SU-DHL-6 (cell line): ENCODE measurements at regions not wholly inside any gene's neighbourhood (a gene's known extent, or its start where the extent isn't known, plus 50 kb on each side); places are given as distances from the start of the nearest gene placed in this dataset.

ENCODE experiments used
- H2AFZ ChIP-seq: fragments of 200-600 bp; sonication (generic); 2 replicates; pipeline ENCODE4 v1.6.1; 2014; ENCODE audit warnings: low read depth, mild to moderate bottlenecking, moderate library complexity, mixed read lengths, antibody characterized with exemption, low read length; ENCODE audit not compliant: severe bottlenecking
- H3F3A ChIP-seq: fragments of 200-600 bp; shearing (Covaris generic); 2 replicates; pipeline ENCODE4 v1.6.0; 2016; ENCODE audit warnings: antibody characterized with exemption, mild to moderate bottlenecking; ENCODE audit not compliant: insufficient read depth
- H3K27ac ChIP-seq: fragments of 200-600 bp; sonication (generic); 2 replicates; pipeline ENCODE4 v1.5.1; 2016; ENCODE audit warnings: low read depth, mild to moderate bottlenecking, low read length, moderate library complexity, mixed read lengths
- H3K27me3 ChIP-seq: fragments of 200-600 bp; sonication (generic), shearing (Covaris generic); 2 replicates; pipeline ENCODE4 v1.6.0; 2014; ENCODE audit warnings: mild to moderate bottlenecking, low read length
- H3K36me3 ChIP-seq: fragments of 200-600 bp; sonication (generic); 2 replicates; pipeline ENCODE4 v1.6.1; 2014; ENCODE audit warnings: mild to moderate bottlenecking, low read length, mixed read lengths
- H3K4me2 ChIP-seq: fragments of 300-600, 200-600 bp; shearing (Covaris generic), sonication (generic); 2 replicates; pipeline ENCODE4 v1.6.0; 2014; ENCODE audit warnings: low read length, low read depth, mild to moderate bottlenecking; ENCODE audit not compliant: poor library complexity, severe bottlenecking
- H3K4me3 ChIP-seq: fragments of 200-600 bp; sonication (generic); 2 replicates; pipeline ENCODE4 v1.5.1; 2014; ENCODE audit warnings: antibody characterized with exemption, low read length, mild to moderate bottlenecking, mixed read lengths; ENCODE audit not compliant: insufficient read depth, poor library complexity, severe bottlenecking
- H3K79me2 ChIP-seq: fragments of 200-600 bp; sonication (generic); 2 replicates; pipeline ENCODE4 v1.6.1; 2014; ENCODE audit warnings: mild to moderate bottlenecking, low read length, moderate library complexity; ENCODE audit not compliant: insufficient read depth
- H3K9ac ChIP-seq: fragments of 200-600 bp; sonication (generic); 2 replicates; pipeline ENCODE4 v1.7.0; 2014; ENCODE audit warnings: mild to moderate bottlenecking, low read length
- H3K9me2 ChIP-seq: fragments of 200-600 bp; sonication (generic); replicated peaks from 2 replicates; pipeline ENCODE4 v1.6.1; 2014; ENCODE audit warnings: low read length; ENCODE audit not compliant: insufficient read depth
- H3K9me3 ChIP-seq: fragments of 200-600 bp; sonication (generic); 2 replicates; pipeline ENCODE4 v1.6.1; 2014; ENCODE audit warnings: low read length, mixed read lengths; ENCODE audit not compliant: insufficient read depth
- H4K20me1 ChIP-seq: fragments of 200-600 bp; sonication (generic); 2 replicates; pipeline ENCODE4 v1.6.1; 2014; ENCODE audit warnings: low read depth, mild to moderate bottlenecking, antibody characterized with exemption, low read length, moderate library complexity, mixed read lengths
- EZH2phosphoT487 ChIP-seq: fragments of 200-600 bp; sonication (generic), shearing (Covaris generic); conservative IDR thresholded peaks from 2 replicates; pipeline ENCODE4 v1.6.1; 2018; ENCODE audit warnings: mild to moderate bottlenecking, antibody characterized with exemption, low read length, moderate library complexity, mixed read lengths
- TF ChIP-seq, protein P1 (sequence below): fragments of 200-600 bp; sonication (generic); IDR thresholded peaks from one replicate; pipeline ENCODE4 v1.5.1; 2017; ENCODE audit warnings: antibody characterized with exemption, mild to moderate bottlenecking, low read length, moderate library complexity; ENCODE audit not compliant: insufficient read depth, poor library complexity, severe bottlenecking

DNA sequence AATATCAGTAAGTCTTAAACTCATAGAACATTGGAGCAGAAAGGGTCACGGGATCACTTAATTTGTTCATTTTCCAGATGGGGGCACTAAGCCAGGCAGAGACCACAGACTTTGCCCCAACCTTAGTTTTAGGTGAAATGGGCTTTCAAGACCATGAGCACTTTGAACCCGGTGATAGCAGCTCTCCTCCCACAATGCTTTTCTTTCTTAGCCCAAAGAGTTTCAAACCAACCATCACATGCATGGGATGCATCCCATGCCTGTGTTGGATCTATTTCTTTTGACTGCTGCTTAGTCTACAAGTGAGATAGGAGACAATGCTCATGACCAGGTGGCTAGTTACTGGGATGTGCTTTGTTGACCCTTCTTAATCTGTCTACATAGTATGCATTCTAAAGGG lies 240.6 kb downstream of the NUF2 start:
- TF ChIP-seq, protein P1, sequence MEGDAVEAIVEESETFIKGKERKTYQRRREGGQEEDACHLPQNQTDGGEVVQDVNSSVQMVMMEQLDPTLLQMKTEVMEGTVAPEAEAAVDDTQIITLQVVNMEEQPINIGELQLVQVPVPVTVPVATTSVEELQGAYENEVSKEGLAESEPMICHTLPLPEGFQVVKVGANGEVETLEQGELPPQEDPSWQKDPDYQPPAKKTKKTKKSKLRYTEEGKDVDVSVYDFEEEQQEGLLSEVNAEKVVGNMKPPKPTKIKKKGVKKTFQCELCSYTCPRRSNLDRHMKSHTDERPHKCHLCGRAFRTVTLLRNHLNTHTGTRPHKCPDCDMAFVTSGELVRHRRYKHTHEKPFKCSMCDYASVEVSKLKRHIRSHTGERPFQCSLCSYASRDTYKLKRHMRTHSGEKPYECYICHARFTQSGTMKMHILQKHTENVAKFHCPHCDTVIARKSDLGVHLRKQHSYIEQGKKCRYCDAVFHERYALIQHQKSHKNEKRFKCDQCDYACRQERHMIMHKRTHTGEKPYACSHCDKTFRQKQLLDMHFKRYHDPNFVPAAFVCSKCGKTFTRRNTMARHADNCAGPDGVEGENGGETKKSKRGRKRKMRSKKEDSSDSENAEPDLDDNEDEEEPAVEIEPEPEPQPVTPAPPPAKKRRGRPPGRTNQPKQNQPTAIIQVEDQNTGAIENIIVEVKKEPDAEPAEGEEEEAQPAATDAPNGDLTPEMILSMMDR = no peak
- TF ChIP-seq EZH2phosphoT487 = no peak
- H3K9ac ChIP-seq = no peak overlapping the region
- 0 out of 2 replicates have a peak, but pooled peaks cover 5% of the 10 kb centered on the region for H3K36me3 ChIP-seq
- H3K4me2 ChIP-seq = no peak overlapping the region
- H3K9me2 ChIP-seq = no peaks in the 10 kb centered on the region
- no peak overlapping the region for H2AFZ ChIP-seq
- H4K20me1 ChIP-seq = no peaks in the 10 kb centered on the region
- H3K4me3 ChIP-seq = no peak overlapping the region
- no peaks in the 10 kb centered on the region for H3F3A ChIP-seq
- no peaks in the 10 kb centered on the region for H3K27me3 ChIP-seq
- H3K27ac ChIP-seq = no peak overlapping the region
- no peaks in the 10 kb centered on the region for H3K79me2 ChIP-seq
- no peaks in the 10 kb centered on the region for H3K9me3 ChIP-seq

DNA sequence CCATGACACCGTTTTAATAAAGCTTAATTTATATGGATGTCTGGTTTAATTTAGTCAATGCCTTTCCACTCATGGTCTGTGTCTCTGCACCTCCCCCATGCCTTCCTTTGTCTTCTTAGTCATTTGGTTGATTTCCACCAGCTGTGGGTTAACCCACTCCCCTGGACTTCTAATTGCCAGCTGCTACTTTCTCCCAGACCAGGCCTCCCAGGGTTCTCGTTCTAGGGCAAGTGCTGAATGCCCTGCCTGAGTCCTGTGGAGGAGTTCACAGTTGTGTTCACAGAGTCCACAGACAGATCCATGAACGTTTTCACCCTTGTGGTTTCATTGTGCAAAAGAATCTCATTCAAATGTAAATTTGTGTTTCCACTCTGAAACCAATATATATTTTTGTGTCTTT lies 243.4 kb downstream of the NUF2 start:
- Histone ChIP-seq H3K79me2 (no peaks in the 10 kb centered on the region), H3K27ac (no peak overlapping the region), H3K9me2 (no peaks in the 10 kb centered on the region), H3K36me3 (0 out of 2 replicates have a peak, but pooled peaks cover 5% of the 10 kb centered on the region), H2AFZ (no peak overlapping the region), H3K4me2 (no peak overlapping the region), H3K9me3 (no peaks in the 10 kb centered on the region), H3K4me3 (no peak overlapping the region), H4K20me1 (no peaks in the 10 kb centered on the region), H3K9ac (no peak overlapping the region), H3K27me3 (no peaks in the 10 kb centered on the region), H3F3A (no peaks in the 10 kb centered on the region)
- no peak for TF ChIP-seq EZH2phosphoT487
- TF ChIP-seq, protein P1 = no peak

DNA sequence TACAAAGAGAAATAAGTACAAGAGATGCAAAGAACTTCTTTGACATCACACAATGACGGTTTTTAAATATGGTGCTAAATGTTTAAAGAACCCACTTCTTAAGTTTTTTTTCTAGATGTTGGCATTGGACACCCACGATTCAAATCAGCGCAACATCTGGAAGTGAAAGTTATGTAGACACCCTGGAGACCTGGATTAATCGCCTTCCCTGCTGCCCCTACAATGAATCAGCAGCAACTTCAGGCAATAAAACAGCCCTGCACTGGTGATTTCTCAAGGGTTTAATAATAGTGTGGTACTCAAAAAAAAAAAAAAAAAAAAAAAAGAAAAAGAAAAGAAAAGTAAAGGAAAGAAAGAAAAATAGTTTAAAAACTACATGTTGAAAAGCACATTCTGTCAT lies 248.3 kb downstream of the NUF2 start:
- H3K27ac ChIP-seq = no peak overlapping the region
- no peak overlapping the region for H3K4me3 ChIP-seq
- no peaks in the 10 kb centered on the region for H3K79me2 ChIP-seq
- no peaks in the 10 kb centered on the region for H3K9me3 ChIP-seq
- no peak overlapping the region for H3K4me2 ChIP-seq
- TF ChIP-seq, protein P1 = no peak
- no peak for TF ChIP-seq EZH2phosphoT487
- no peak overlapping the region for H2AFZ ChIP-seq
- H3K9me2 ChIP-seq = no peaks in the 10 kb centered on the region
- no peaks in the 10 kb centered on the region for H4K20me1 ChIP-seq
- no peak overlapping the region for H3K9ac ChIP-seq
- no peaks in the 10 kb centered on the region for H3K27me3 ChIP-seq
- H3K36me3 ChIP-seq = 0 out of 2 replicates have a peak, but pooled peaks cover 5% of the 10 kb centered on the region
- no peaks in the 10 kb centered on the region for H3F3A ChIP-seq

DNA sequence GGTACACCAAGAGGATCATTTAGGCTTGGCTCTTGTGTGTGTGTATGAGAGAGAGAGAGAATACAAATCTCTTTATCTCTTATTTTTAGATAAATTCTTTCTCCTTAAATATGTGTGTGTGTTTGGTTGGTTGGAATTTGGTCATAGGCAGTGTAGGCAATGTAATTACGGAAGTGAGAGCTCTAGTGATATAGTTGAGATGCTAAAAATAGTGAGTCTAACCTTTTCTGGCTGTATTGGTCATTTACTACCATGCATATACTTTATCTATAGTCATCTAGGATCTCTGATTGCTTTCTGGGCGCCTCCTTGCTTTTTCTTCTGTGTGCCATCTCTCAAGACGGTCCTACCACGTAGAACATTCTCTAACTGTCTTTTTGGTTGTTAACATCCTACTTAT lies 250.2 kb downstream of the NUF2 start:
- no peaks in the 10 kb centered on the region for H3K27me3 ChIP-seq
- 0 out of 2 replicates have a peak, but pooled peaks cover 1% of the 10 kb centered on the region for H3K36me3 ChIP-seq
- no peaks in the 10 kb centered on the region for H3K79me2 ChIP-seq
- no peaks in the 10 kb centered on the region for H4K20me1 ChIP-seq
- no peaks in the 10 kb centered on the region for H3F3A ChIP-seq
- no peak overlapping the region for H3K4me2 ChIP-seq
- no peaks in the 10 kb centered on the region for H3K9me3 ChIP-seq
- no peak overlapping the region for H3K4me3 ChIP-seq
- no peak overlapping the region for H2AFZ ChIP-seq
- TF ChIP-seq, protein P1 = no peak
- no peak for TF ChIP-seq EZH2phosphoT487
- H3K9ac ChIP-seq = no peak overlapping the region
- H3K9me2 ChIP-seq = no peaks in the 10 kb centered on the region
- no peak overlapping the region for H3K27ac ChIP-seq
